ENCODE measurements at regions not wholly inside any gene's neighbourhood (a gene's known extent, or its start where the extent isn't known, plus 50 kb on each side); places are given as distances from the start of the nearest gene placed in this dataset.

- RAD21 ChIA-PET (ENCODE audit: low non-redundant PET in 1 of 2, low total read pairs in 2 of 2, uncharacterized antibody in 2 of 2, unreplicated experiment in 2 of 2), result no interaction called here
- CTCF ChIA-PET, result no interaction called here
- H3K36me3 ChIP-seq (ENCODE audit: control insufficient read depth in 1 of 2, insufficient read depth in 2 of 2, low read length in 2 of 2), result no peaks in the 10 kb centered on the region
- ATAC-seq (no peak), DNase-seq (ENCODE audit: low read depth, low spot score) (no peak)
- TF ChIP-seq RAD21 (IDR thresholded peaks at IDR 0.05; ENCODE audit: low read depth) (no peak), SRF (IDR thresholded peaks at IDR 0.05; ENCODE audit: low read depth) (no peak), CTCF (IDR thresholded peaks at IDR 0.05 in 2 of 3, conservative IDR thresholded peaks at IDR 0.05 in 1 of 3; ENCODE audit: borderline replicate concordance in 1 of 3, insufficient read depth in 1 of 3, low read depth in 2 of 3, low read length in 2 of 3) (no peak), ZFX (IDR thresholded peaks at IDR 0.05) (no peak), CBX3 (IDR thresholded peaks at IDR 0.05; ENCODE audit: low read depth) (no peak), EZH2phosphoT487 (IDR thresholded peaks at IDR 0.05; ENCODE audit: borderline replicate concordance) (no peak), SP1 (IDR thresholded peaks at IDR 0.05; ENCODE audit: low read depth) (no peak), ZNF274 (IDR thresholded peaks at IDR 0.05; ENCODE audit: low read depth, low read length) (no peak), TCF7L2 (IDR thresholded peaks at IDR 0.05; ENCODE audit: borderline replicate concordance, extremely low read depth, insufficient read depth, insufficient read length) (no peak), MAX (IDR thresholded peaks at IDR 0.05) (no peak), POLR2AphosphoS5 (IDR thresholded peaks at IDR 0.05; ENCODE audit: low read depth, low read length) (no peak), FOSL1 (IDR thresholded peaks at IDR 0.05; ENCODE audit: low read depth) (no peak), ATF3 (IDR thresholded peaks at IDR 0.05) (no peak), JUND (IDR thresholded peaks at IDR 0.05) (no peak), EGR1 (IDR thresholded peaks at IDR 0.05; ENCODE audit: low read depth) (no peak), ELF1 (IDR thresholded peaks at IDR 0.05; ENCODE audit: borderline replicate concordance, low read depth) (no peak), EZH2 (IDR thresholded peaks at IDR 0.05) (no peak), REST (IDR thresholded peaks at IDR 0.05; ENCODE audit: low read depth) (no peak), YY1 (IDR thresholded peaks at IDR 0.05; ENCODE audit: extremely low read depth, insufficient replicate concordance, low read depth, low read length) (no peak), POLR2A (IDR thresholded peaks at IDR 0.05; ENCODE audit: borderline replicate concordance, extremely low read depth, insufficient read depth, insufficient read length) (no peak)
- H3K4me3 ChIP-seq (replicated peaks in 1 of 2; ENCODE audit: low read depth in 1 of 2, low read length in 2 of 2), result no peak overlapping the region
- no peak overlapping the region for H3K4me2 ChIP-seq (ENCODE audit: low read length)
- no peak overlapping the region for H2AFZ ChIP-seq (ENCODE audit: low read depth, low read length, poor library complexity, severe bottlenecking)
- H3K9me2 ChIP-seq (ENCODE audit: insufficient read depth), result no peaks in the 10 kb centered on the region
- no peaks in the 10 kb centered on the region for H3K27me3 ChIP-seq (ENCODE audit: insufficient read depth, low read length)
- no TSS peak for BruUV-seq (replicated peaks)
- no peaks in the 10 kb centered on the region for H3K79me2 ChIP-seq (ENCODE audit: insufficient read depth, low read length)
- POLR2A ChIA-PET, result no interaction called here
- intact Hi-C loops (cut with micrococcal nuclease), result no loop called here
- no peaks in the 10 kb centered on the region; a peak in 1 of 4 replicates for H3K9me3 ChIP-seq (ENCODE audit: control insufficient read depth in 1 of 2, insufficient read depth in 1 of 2, low read depth in 1 of 2, low read length in 2 of 2)
- no peak overlapping the region for H3K9ac ChIP-seq (ENCODE audit: low read length)
- no peaks in the 10 kb centered on the region for H4K20me1 ChIP-seq (ENCODE audit: insufficient read depth)
- H3K4me1 ChIP-seq (ENCODE audit: control insufficient read depth in 1 of 2, insufficient read depth in 2 of 2, low read length in 2 of 2), result no peaks in the 10 kb centered on the region
- no peak overlapping the region for H3K27ac ChIP-seq (ENCODE audit: low read depth, low read length)
These were observed 276.7 kb upstream of the KLF3 start for GRCh38 chr4:38387348-38387747.
